ENCODE measurements at regions not wholly inside any gene's neighbourhood (a gene's known extent, or its start where the extent isn't known, plus 50 kb on each side); places are given as distances from the start of the nearest gene placed in this dataset.
"Not testable (repeated sequence)": the region's sequence is repeated elsewhere in the genome, so short reads cannot be mapped to it uniquely, and the experiment has no call there.

DNA sequence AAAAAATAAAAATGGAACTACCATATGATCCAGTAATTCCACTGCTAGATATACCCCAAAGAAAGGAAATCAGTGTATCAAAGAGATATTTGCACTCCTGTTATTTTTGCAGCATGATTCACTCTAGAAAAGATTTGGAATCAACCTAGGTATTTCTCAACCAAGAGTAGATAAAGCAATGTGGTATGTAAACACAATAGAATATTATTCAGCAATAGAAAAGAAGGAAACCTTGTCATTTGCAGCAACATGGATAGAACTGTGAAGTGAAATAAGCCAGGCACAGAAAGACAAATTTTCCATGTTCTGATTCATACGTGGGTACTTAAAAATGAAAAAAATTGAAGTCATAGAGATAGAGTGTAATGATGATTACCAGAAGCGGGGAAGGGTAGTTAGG, 362.3 kb upstream of the EPHA5 start:
- DNase-seq (ENCODE audit: low spot score) = no peak

DNA sequence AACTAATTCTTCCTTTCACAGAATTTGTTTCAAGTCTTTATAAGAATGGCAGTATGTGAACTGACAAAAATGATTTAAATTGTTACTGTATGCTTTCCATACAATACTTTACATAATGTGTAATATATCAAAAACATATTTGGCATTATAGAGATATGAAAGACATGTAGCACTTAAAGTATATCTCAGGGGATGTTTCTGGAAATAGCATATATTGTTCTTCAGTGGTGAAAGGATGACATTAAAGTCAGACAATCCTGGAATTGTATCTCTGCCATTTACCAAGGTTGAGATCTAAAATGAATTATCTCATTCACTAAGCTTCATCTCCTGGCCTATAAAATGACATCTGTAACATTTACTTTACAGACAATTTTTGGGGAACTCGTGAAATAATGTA, 358.4 kb upstream of the EPHA5 start:
- DNase-seq (ENCODE audit: low spot score) = no peak

DNA sequence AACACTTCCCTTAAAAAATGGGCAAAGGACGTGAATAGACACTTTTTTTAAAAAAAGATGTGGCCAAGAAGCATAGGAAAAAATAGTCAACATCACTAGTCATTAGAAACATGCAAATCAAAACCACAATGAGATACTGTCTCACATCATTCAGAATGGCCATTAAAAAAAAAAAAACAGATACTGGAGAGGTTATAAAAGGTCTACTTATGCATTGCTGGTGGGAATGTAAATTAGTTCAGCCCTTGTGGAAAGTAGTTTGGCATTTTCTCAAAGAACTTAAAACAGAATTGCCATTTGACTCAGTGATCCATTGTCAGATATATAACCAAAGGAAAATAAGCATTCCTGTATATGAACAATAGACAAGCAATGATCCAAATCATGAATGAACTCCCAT, 352.8 kb upstream of the EPHA5 start:
- no peak for DNase-seq (ENCODE audit: low spot score)

- DNase-seq (ENCODE audit: low spot score) = no peak
Measured at GRCh38 chr4:66017671-66018070, 347.4 kb upstream of the EPHA5 start.

DNA sequence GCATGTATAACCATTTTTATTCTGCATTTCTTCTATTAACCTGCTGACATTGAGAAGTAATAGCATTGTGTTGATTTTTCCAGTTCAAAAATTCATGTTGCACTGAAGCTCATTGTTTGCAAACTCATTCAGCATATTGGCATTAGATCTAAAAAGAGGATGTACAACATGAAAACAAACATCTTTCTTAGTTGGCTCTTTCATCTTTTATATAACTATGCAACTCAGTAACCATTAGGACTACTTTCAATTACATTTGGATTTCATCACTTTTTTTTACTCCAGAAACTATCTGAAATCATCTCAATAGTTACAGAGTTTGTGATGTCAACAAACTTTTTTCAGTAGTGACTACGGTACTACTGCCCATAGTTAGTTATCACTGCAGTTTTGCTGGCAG, 346.0 kb upstream of the EPHA5 start:
- DNase-seq (ENCODE audit: low spot score) = no peak

DNA sequence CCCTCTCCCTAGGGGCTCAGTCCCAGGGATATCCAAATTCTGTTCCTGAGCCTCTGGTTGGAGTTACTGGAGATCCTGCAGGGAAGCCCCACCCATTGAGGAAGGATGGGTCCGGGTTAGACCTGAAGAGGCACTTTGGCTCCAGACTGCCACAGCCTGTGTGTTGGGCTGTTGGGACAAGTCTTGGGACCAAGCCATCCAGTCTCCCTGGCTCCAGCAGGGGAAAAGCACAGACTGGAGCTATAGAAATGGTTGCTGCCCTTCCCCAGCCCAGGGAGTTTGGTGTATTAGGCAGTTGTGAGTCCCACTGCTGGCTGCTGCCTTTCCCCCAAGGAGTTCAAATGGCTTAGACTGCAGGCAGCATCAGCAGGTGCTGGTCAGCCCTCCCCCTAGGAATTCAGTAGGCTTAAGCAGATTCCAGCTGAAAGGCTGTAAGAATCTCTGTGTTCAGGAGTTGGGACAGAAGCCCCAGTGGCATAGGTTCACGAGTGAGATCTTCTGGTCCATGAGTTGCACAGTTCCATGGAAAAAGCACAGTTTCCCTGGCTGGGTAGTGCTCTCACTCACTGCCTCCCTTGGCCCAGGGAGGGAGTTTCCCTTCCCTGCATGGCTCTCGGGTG, 344.0 kb upstream of the EPHA5 start:
- no peak for DNase-seq (ENCODE audit: low spot score)

GRCh38 chr4:66000510-66001117, 330.3 kb upstream of the EPHA5 start:
- DNase-seq (ENCODE audit: low spot score) = no peak

DNA sequence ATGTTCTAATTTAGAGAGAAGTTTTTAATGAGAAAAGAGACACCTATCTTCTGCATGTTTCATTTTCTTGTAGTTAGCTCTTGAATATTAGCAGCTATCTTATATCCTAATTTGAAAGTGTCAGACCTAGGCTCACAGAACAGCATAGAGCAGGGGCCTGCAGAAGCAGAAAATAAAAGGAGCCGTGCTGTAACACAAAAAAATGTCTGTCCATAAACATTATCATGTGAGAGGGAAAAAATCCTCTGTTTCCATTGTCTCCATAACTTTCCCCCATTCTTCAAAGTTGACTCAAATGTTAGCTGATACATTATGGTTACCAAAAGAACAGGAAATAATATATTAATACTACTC, 329.2 kb upstream of the EPHA5 start:
- no peak for DNase-seq (ENCODE audit: low spot score)

- not testable (repeated sequence) for DNase-seq (ENCODE audit: low spot score)
Measured at GRCh38 chr4:65998807-65999517, 328.7 kb upstream of the EPHA5 start.

GRCh38 chr4:65983061-65983460, 312.8 kb upstream of the EPHA5 start:
- DNase-seq (ENCODE audit: low spot score) = no peak

- DNase-seq (ENCODE audit: low spot score) = no peak
Measured at GRCh38 chr4:65976287-65976686, 306.0 kb upstream of the EPHA5 start.

DNA sequence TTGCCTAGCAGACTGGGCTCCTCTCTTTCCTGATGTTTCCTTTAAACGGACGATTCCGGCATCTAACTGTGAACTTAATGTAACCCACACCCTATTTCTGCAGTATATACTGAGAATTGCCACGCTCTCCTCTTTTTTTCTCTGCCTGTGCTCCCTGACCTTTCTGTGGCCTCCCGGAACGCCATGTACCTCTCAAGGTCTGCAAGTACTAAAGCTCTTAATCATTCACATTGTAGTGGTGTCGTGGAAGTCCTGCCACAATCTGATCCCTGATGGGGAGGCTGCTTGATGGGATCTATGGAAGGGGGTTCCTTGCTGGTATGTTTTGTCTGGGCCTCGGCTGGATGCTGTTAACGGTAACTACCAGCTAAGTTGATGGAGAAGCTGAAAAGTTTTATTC, 302.9 kb upstream of the EPHA5 start:
- no peak for DNase-seq (ENCODE audit: low spot score)

GRCh38 chr4:65971686-65972085, 301.4 kb upstream of the EPHA5 start:
- no peak for DNase-seq (ENCODE audit: low spot score)

GRCh38 chr4:65968831-65969558, 298.7 kb upstream of the EPHA5 start:
- DNase-seq (ENCODE audit: low spot score) = no peak

GRCh38 chr4:65960751-65961150, 290.5 kb upstream of the EPHA5 start:
- no peak for DNase-seq (ENCODE audit: low spot score)

GRCh38 chr4:65954416-65954815, 284.1 kb upstream of the EPHA5 start:
- no peak for DNase-seq (ENCODE audit: low spot score)

DNA sequence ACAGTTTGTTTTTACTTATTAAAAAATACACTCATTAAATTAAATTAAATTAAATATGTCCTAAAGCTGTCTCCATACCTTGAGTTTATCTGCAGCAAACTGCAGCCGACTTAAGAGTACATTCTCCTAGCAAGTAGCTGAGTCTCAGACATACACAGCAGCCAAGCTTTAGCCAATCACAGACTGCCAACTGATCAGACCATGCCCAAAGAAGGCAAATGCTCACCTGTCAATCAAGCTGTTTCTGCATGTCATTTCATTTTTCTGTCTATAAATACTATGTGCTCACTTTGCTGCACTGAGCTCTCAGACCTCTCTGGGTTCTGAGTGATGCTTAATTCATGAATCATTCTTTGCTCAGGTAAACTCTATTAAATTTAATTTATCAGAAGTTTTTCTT, 280.9 kb upstream of the EPHA5 start:
- no peak for DNase-seq (ENCODE audit: low spot score)

GRCh38 chr4:65943076-65943475, 272.8 kb upstream of the EPHA5 start:
- no peak for DNase-seq (ENCODE audit: low spot score)

DNA sequence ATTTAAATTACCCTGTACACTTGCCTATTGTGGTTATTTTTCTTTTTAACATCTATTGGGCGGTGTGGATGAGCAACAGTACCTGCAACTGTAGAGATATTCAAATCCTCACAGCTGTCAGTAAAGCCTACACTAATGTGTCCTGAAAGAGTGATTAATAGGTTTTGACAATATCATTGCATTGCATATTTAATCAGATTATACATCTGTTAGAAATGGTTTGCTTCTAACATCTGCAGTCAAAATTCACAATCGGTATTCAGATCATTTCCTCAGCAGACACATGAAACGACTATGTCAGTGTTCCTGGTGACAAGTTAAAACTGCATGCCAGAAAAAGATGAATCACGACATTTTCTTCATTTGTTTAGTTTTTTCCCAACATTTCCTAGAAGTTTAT, 254.6 kb upstream of the EPHA5 start:
- DNase-seq (ENCODE audit: low spot score) = no peak

- DNase-seq (ENCODE audit: low spot score) = no peak
Measured at GRCh38 chr4:65923616-65924015, 253.3 kb upstream of the EPHA5 start.

DNA sequence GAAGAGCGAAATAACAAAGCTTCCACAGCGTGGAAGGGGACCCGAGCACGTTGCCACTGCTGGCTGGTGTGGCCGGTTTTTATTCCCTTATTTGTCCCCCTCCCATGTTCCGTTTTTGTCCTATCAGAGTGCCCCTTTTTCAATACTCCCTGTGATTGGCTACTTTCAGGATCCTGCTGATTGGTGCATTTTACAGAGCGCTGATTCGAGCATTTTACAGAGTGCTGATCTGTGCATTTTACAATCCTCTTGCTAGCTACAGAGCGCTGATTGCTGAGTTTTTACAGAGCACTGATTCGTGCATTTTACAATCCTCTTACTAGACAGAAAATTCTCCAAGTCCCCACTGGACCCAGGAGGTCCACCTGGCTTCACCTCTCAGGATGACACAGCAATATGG, 250.9 kb upstream of the EPHA5 start:
- no peak for DNase-seq (ENCODE audit: low spot score)

DNA sequence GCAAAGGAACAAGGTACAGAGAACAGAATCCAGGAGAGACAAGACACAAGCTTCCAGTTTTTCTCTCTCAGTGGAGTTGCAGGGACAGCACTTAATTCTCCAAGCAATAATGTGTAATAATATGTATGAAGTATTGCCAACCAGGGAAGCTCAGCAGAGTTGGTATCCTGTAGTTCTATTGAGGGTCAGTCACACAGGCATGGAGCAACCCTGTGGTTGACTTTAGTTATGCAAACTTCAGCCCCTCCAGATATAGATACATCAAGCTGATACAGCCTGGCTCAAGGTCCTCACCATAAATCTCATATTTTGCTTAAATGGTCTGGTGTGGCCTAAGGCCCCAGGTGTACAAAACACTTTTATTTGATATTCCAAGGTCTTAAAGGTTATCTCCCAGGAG, 248.6 kb upstream of the EPHA5 start:
- DNase-seq (ENCODE audit: low spot score) = no peak

DNA sequence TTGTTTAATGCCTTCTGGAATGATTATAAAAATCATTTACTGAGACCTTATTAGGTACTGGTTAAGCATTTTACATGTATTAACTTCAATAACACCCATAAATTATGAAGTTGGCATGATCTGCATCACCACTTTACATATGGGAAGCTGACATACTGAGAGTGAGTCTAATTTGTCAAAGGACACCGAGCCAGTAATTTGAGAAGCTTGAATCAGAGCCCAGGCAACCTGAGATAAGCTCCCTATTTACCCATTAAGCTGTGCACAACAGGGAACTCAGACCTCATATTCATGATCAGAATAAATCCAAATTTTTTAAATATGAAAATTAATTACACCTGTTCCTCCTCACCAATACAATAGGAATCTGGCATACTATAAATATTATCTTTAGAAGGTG, 247.9 kb upstream of the EPHA5 start:
- DNase-seq (ENCODE audit: low spot score) = no peak

Measured in HuH-7.5 (cell line).